Transverse colon (tissue), 4 donors: ENCODE measurements at regions not wholly inside any gene's neighbourhood (a gene's known extent, or its start where the extent isn't known, plus 50 kb on each side); places are given as distances from the start of the nearest gene placed in this dataset.
"Not testable (repeated sequence)": the region's sequence is repeated elsewhere in the genome, so short reads cannot be mapped to it uniquely, and the experiment has no call there.

Experiments used
- EP300 ChIP-seq: sonication (generic); formaldehyde crosslinking; IDR thresholded peaks from one replicate; pipeline ENCODE4 v1.6.1; 2017; ENCODE audit warnings: antibody characterized with exemption, low read depth
- POLR2A ChIP-seq: fragments of 450-650 bp; IDR thresholded peaks from one replicate; pipeline ENCODE4 v1.6.1; 2016; ENCODE audit warnings: antibody characterized with exemption, mild to moderate bottlenecking, moderate library complexity
- POLR2AphosphoS5 ChIP-seq, 3 donors: sonication (generic); formaldehyde crosslinking; IDR thresholded peaks; one replicate each; pipeline ENCODE4 v1.6.1; 2016; ENCODE audit warnings: antibody characterized with exemption in 3 of 3
- TF ChIP-seq, protein P1 (sequence below), 5 experiments: fragments of 200-600 bp in 3 of 5; fragments of 450-650 bp in 2 of 5; sonication (generic) in 3 of 5; IDR thresholded peaks; 1 replicate in 2 of 5; 2 replicates in 3 of 5; pipeline ENCODE4 v1.5.1; 2016 to 2017; ENCODE audit warnings: antibody characterized with exemption in 5 of 5, inconsistent platforms in 3 of 5, mild to moderate bottlenecking in 2 of 5, moderate library complexity in 1 of 5

DNA sequence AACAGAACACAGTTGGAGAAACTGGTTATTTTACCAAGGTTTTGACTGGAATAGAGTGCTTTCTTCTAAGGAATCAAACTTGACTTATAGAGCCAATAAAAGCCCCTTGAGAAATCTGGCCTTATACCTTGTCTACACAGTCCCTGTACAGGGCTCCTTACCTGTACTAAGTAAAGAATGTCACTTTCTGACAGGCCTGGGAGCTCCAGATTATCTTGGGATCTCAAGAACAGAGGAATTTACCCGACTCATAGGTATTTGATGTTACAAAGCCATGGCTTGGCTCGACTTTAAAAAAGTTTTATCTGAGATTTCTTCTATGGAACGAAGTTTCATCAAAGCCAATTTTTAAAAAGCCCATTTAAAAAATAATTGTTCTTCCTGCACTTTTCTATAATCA, 487.8 kb upstream of the PABPC5 start:
- TF ChIP-seq, protein P1, sequence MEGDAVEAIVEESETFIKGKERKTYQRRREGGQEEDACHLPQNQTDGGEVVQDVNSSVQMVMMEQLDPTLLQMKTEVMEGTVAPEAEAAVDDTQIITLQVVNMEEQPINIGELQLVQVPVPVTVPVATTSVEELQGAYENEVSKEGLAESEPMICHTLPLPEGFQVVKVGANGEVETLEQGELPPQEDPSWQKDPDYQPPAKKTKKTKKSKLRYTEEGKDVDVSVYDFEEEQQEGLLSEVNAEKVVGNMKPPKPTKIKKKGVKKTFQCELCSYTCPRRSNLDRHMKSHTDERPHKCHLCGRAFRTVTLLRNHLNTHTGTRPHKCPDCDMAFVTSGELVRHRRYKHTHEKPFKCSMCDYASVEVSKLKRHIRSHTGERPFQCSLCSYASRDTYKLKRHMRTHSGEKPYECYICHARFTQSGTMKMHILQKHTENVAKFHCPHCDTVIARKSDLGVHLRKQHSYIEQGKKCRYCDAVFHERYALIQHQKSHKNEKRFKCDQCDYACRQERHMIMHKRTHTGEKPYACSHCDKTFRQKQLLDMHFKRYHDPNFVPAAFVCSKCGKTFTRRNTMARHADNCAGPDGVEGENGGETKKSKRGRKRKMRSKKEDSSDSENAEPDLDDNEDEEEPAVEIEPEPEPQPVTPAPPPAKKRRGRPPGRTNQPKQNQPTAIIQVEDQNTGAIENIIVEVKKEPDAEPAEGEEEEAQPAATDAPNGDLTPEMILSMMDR (IDR thresholded peaks at IDR 0.05) = not testable (repeated sequence)
- TF ChIP-seq POLR2A; EP300; POLR2AphosphoS5 (IDR thresholded peaks at IDR 0.05): not testable (repeated sequence)
